Thoracic aorta (tissue), 2 donors: ENCODE measurements at regions not wholly inside any gene's neighbourhood (a gene's known extent, or its start where the extent isn't known, plus 50 kb on each side); places are given as distances from the start of the nearest gene placed in this dataset.

ENCODE experiments used
- ATAC-seq: fragments of 150-250 bp; one replicate; pipeline ENCODE4 v1.8.0; 2017; ENCODE audit warnings: low read depth; ENCODE audit not compliant: insufficient number of reproducible peaks, low FRiP score
- DNase-seq: peaks from one replicate; pipeline ENCODE4 v3.0.0-alpha.2; 2020; ENCODE audit warnings: low spot score
- H3K27ac ChIP-seq, 2 donors: fragments of 200-600 bp; sonication (generic); 1 replicate in 1 of 2; 2 replicates in 1 of 2; pipeline ENCODE4 v1.5.1; 2016; ENCODE audit warnings: mild to moderate bottlenecking in 2 of 2, moderate library complexity in 2 of 2
- H3K27me3 ChIP-seq: fragments of 200-600 bp; sonication (generic); replicated peaks from 2 replicates; pipeline ENCODE4 v1.6.0; 2016; ENCODE audit warnings: mild to moderate bottlenecking; ENCODE audit not compliant: insufficient read depth
- H3K36me3 ChIP-seq: fragments of 200-600 bp; sonication (generic); one replicate; pipeline ENCODE4 v1.5.1; 2016
- H3K4me1 ChIP-seq, 2 donors: fragments of 200-600 bp; sonication (generic); 1 replicate in 1 of 2; 2 replicates in 1 of 2; pipeline versions ENCODE4 v1.5.1 to v1.6.0; 2016; ENCODE audit warnings: low read depth in 2 of 2, mild to moderate bottlenecking in 1 of 2; ENCODE audit not compliant: control insufficient read depth in 1 of 2
- H3K4me3 ChIP-seq: fragments of 200-600 bp; sonication (generic); 2 replicates; pipeline ENCODE4 v1.5.1; 2016; ENCODE audit warnings: mild to moderate bottlenecking
- H3K9me3 ChIP-seq: fragments of 200-600 bp; sonication (generic); 2 replicates; pipeline ENCODE4 v1.5.1; 2016
- TF ChIP-seq, protein P1 (sequence below): fragments of 200-600 bp; sonication (generic); IDR thresholded peaks from one replicate; pipeline ENCODE4 v1.5.1; 2019; ENCODE audit warnings: antibody characterized with exemption

DNA sequence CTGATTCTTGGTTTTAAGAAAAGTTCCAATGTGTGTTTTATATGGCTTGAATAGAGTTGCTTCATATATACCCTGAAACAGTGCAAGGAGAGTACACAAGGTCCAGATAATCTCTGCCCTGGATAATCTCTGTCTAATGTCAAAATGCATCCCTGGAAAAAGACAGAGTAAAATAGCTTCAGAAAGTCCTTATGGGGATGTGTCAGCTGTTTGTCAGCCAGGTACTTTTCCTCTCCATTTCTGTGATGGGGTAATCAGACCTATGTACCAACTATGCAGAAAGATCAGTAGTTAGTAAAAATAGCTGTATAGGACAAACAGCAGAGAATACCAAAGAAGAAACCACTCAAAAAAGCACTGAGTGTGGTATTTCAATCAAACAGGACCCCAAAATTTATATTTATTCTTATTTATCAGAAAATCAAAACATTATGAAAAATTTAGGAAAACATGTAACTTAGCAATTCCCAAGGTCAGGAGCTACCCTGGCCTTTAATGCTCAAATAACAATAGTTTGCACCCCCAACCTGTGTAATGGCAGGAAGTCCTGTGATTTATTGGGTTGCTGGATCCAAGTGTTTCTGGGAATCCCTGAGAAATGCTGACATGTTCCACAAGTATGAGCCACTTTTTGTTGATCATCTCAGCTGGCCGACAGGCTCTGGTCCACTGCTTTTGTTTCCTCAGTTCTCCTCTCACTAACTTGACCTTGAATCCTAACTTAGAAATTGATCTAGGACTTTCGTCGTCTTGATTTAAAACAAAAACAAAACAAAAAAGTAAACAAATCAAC lies 69.6 kb downstream of the MDH1 start:
- TF ChIP-seq, protein P1, sequence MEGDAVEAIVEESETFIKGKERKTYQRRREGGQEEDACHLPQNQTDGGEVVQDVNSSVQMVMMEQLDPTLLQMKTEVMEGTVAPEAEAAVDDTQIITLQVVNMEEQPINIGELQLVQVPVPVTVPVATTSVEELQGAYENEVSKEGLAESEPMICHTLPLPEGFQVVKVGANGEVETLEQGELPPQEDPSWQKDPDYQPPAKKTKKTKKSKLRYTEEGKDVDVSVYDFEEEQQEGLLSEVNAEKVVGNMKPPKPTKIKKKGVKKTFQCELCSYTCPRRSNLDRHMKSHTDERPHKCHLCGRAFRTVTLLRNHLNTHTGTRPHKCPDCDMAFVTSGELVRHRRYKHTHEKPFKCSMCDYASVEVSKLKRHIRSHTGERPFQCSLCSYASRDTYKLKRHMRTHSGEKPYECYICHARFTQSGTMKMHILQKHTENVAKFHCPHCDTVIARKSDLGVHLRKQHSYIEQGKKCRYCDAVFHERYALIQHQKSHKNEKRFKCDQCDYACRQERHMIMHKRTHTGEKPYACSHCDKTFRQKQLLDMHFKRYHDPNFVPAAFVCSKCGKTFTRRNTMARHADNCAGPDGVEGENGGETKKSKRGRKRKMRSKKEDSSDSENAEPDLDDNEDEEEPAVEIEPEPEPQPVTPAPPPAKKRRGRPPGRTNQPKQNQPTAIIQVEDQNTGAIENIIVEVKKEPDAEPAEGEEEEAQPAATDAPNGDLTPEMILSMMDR, result no peak
- ATAC-seq, result no peak
- no peak overlapping the region for H3K27ac ChIP-seq

DNA sequence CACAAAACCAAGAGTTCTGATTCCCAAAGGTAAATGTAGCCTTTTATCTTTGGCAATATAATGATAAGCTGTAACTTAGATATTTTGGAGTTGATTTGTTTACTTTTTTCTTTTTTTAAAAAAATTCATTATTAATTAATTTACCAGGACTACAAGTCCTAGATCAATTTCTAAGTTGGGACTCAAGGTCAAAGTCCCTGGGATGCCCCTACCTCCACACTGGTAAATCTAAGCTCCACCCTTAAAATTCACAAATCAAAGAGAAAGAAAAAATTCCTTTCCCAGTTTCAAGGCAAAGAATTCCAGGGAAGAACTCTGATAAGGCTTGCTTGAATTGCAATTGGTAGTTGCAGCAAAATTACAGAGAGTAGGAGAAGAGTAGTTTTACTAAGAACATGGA lies 71.3 kb downstream of the MDH1 start:
- no peaks in the 10 kb centered on the region for H3K9me3 ChIP-seq
- H3K4me1 ChIP-seq, result no peaks in the 10 kb centered on the region
- no peaks in the 10 kb centered on the region for H3K36me3 ChIP-seq
- H3K4me3 ChIP-seq, result no peak overlapping the region
- no peak for ATAC-seq
- no peak for DNase-seq
- H3K27ac ChIP-seq, result no peak overlapping the region
- no peaks in the 10 kb centered on the region for H3K27me3 ChIP-seq
- TF ChIP-seq, protein P1, result no peak

More for the DNA sequence above, 69.6 kb downstream of the MDH1 start:
- no peak overlapping the region for H3K4me3 ChIP-seq
- no peaks in the 10 kb centered on the region for H3K4me1 ChIP-seq
- H3K9me3 ChIP-seq, result no peaks in the 10 kb centered on the region
- DNase-seq, result no peak
- no peaks in the 10 kb centered on the region for H3K27me3 ChIP-seq
- H3K36me3 ChIP-seq, result no peaks in the 10 kb centered on the region

DNA sequence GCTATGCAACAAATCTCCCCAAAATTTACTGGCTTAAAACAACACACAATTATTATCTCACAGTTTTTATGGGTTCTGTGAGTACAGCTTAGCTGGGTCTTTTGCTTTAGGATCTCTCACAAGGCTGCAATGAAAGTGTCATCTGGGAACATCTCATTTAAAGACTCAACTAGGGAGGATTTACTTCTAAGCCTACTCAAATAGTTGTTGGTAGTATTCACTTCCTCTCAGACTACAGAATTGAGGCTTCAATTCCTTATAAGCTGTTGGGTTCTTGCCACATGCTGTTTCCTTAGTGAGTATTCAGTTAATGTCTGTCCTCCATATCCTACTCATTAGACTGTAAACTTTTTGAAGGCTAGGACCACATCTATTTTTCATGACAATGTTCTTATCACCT lies 72.3 kb downstream of the MDH1 start:
- no peaks in the 10 kb centered on the region for H3K36me3 ChIP-seq
- H3K27ac ChIP-seq, result no peak overlapping the region
- no peaks in the 10 kb centered on the region for H3K27me3 ChIP-seq
- TF ChIP-seq, protein P1, result no peak
- ATAC-seq (no peak), DNase-seq (no peak)
- no peaks in the 10 kb centered on the region for H3K4me1 ChIP-seq
- no peak overlapping the region for H3K4me3 ChIP-seq
- no peaks in the 10 kb centered on the region for H3K9me3 ChIP-seq

DNA sequence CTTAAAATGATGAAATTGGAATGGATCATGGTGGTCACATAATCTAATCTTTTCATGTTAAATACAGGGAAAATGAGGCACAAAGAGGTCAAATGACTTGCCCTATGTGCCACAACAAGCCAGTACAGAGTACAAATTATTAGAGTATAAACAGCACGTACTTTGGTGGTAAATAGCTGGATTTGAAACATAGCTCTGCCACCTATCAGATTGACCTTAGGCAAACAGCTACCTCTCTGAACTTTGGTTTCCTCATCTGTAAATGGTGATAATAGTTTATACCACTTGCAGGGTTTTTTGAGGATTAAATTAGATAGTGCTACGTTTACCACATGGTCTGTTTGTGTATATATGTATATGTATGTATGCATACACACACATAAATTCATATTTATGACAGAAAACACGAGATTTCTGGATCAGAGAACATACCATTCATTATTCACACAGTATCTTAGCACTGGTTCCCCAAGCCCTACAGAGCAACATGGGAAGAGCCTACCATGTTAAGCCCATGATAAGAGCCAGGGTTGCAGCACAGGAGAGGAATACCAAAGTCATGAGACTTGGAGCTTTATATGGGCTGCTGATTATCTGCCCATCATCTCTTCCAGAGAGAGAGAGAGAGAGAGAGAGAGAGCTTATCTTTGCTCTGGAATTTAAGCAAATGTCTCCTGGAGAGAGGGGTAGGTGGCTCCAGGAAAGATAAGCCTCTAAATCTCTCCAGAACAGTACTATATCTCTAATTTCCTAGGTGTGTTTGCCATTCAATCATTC lies 73.5 kb downstream of the MDH1 start:
- Histone ChIP-seq H3K27me3 (no peaks in the 10 kb centered on the region), H3K9me3 (no peaks in the 10 kb centered on the region), H3K27ac (no peak overlapping the region), H3K36me3 (no peaks in the 10 kb centered on the region), H3K4me3 (no peak overlapping the region), H3K4me1 (no peaks in the 10 kb centered on the region)
- no peak for ATAC-seq
- TF ChIP-seq, protein P1, result no peak
- DNase-seq, result no peak

DNA sequence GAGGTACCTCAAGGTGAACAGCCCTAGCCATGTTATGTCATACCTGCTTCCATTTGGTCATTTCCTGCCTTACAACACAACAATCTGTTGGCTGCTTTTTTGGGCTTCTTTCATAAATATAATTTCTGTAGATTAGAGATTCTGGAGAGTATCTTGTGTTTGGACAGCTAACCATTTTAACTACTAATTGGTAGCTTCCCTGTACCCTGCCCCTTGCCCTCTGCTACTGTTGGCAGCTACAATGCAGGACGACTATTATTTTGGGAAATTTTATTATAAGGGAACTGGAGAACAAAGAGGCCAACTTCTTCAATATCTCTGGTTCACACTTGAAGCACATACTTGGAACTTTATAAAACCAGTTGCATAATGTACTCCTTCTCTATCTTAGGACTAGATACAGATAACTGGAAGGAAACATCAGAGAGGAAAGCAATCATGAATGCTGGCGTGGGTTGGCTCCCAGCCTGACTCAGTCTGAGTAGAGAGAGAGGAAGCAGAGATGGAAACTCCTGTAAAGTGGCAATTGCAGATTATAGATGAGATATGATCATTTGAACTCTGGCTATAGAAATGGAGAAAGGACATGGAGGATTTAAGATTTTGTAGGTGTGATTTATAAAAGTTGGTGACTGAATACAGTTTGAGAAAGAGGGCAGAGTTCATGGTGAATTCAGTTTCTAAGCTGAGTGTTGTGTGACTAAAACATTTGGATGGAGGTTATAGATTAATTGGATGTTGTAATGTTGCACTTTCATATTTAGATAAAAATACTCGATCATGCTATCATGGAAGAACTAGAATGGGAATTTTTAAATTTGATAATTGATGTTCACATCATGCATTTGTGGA lies 74.5 kb downstream of the MDH1 start:
- TF ChIP-seq, protein P1, result no peak
- H3K27ac ChIP-seq, result no peak overlapping the region
- no peak for ATAC-seq
- H3K27me3 ChIP-seq, result no peaks in the 10 kb centered on the region
- no peaks in the 10 kb centered on the region for H3K4me1 ChIP-seq
- H3K4me3 ChIP-seq, result no peak overlapping the region
- H3K9me3 ChIP-seq, result no peaks in the 10 kb centered on the region
- H3K36me3 ChIP-seq, result no peaks in the 10 kb centered on the region
- DNase-seq, result no peak
